Brain microvascular endothelial cell (primary cell): ENCODE measurements at regions not wholly inside any gene's neighbourhood (a gene's known extent, or its start where the extent isn't known, plus 50 kb on each side); places are given as distances from the start of the nearest gene placed in this dataset.

Source experiments
- DNase-seq: peaks from one replicate; pipeline ENCODE4 v3.0.0-alpha.2; 2020
- H3K27ac ChIP-seq: fragments of 250-450 bp; sonication (Bioruptor Pico); 2 replicates; pipeline ENCODE4 v1.5.1; 2020; ENCODE audit warnings: mild to moderate bottlenecking, moderate library complexity
- H3K27me3 ChIP-seq: fragments of 250-450 bp; sonication (Bioruptor Pico); replicated peaks from 2 replicates; pipeline ENCODE4 v1.5.1; 2020; ENCODE audit warnings: mild to moderate bottlenecking
- H3K36me3 ChIP-seq: fragments of 250-450 bp; sonication (Bioruptor Pico); replicated peaks from 2 replicates; pipeline ENCODE4 v1.5.1; 2020; ENCODE audit warnings: mild to moderate bottlenecking
- H3K4me3 ChIP-seq: 2 replicates; pipeline ENCODE4 v1.5.1; 2011; ENCODE audit warnings: low read depth, mild to moderate bottlenecking, control low read depth, low read length, moderate library complexity
- CTCF ChIP-seq: IDR thresholded peaks from 2 replicates; pipeline ENCODE4 v1.5.1; 2011; ENCODE audit warnings: low read depth, mild to moderate bottlenecking, moderate library complexity, low read length, control low read depth, inconsistent platforms; ENCODE audit errors: missing control alignments
- in situ Hi-C: cut with HindIII; loops from 2 replicates; pipeline ENCODE4 v1.10.0; 2017; ENCODE audit warnings: low sequenced_read_pairs, low pct_ligation_motif_present

DNA sequence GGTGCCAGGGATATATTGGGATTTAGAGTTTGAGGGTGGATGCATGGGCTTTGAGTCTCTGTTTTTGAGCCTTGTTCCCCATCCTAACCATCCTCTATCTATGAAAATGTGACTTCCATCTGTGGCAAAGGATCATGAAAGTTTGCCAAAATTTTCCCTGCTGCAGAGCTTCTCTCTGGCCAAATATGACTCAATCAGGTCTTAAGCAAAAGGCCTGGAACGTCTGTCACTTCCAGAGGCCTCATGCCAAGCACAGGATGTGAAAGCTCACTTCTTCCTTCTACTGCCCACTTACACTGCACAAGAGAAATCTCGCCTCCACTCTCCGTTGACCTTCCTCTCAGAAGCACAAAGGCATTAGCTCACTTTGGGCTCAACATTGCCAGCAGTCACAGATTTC lies 696.9 kb upstream of the NRP1 start:
- H3K27me3 ChIP-seq = no peaks in the 10 kb centered on the region
- peak; percentile 19 for DNase-seq
- H3K36me3 ChIP-seq = no peaks in the 10 kb centered on the region
- TF ChIP-seq CTCF = no peak
- no peak overlapping the region for H3K27ac ChIP-seq
- in situ Hi-C loops = no loop called here
- H3K4me3 ChIP-seq = no peak overlapping the region

GRCh38 chr10:34029455-34029854 lies 695.0 kb upstream of the NRP1 start:
- no peaks in the 10 kb centered on the region for H3K27me3 ChIP-seq
- no peaks in the 10 kb centered on the region for H3K36me3 ChIP-seq
- no peak for TF ChIP-seq CTCF
- H3K4me3 ChIP-seq = no peak overlapping the region
- no peak overlapping the region for H3K27ac ChIP-seq
- DNase-seq = no peak
- in situ Hi-C loops = no loop called here

- H3K4me3 ChIP-seq = no peak overlapping the region
- no peaks in the 10 kb centered on the region for H3K36me3 ChIP-seq
- no peak for DNase-seq
- no peak for TF ChIP-seq CTCF
- no peaks in the 10 kb centered on the region for H3K27me3 ChIP-seq
- in situ Hi-C loops = no loop called here
- H3K27ac ChIP-seq = no peak overlapping the region
Observed at GRCh38 chr10:34028936-34029335, 694.5 kb upstream of the NRP1 start.

DNA sequence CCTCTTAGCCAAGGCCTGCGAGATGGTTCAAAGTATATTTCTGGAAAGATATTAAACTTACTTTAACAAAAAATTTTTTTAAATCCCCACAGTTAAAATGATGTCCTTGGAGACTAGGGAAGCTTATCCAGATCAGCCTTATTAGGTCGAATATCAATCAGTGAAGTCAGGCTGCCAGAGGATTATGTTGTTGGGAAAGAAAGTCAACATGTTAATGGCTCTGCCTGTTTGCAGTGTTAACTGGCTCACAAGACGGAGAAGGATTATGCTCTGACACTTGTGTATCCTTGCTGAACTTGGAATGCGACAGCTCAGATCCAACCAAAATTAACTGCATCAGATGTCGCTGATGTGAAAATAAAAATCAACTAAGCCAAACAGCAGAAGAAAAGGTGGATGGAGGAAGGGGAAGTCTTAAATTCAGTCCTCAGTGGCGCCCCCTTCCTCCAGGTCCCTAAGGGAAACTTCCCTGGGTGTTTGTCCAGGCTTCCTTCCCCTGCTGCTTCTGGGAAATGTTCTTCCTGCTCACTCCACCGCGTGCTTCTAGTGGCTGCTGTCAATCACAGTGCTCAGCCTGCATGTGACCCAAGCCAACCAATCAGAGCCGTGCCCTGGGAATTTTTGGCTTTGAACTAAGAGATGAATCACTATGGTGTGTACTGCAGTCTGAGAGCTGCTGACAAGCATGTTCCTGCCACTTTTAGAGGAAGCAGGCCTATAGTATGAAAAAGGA lies 690.4 kb upstream of the NRP1 start:
- no peaks in the 10 kb centered on the region for H3K27me3 ChIP-seq
- peak; percentile 59 for DNase-seq
- in situ Hi-C loops = no loop called here

DNA sequence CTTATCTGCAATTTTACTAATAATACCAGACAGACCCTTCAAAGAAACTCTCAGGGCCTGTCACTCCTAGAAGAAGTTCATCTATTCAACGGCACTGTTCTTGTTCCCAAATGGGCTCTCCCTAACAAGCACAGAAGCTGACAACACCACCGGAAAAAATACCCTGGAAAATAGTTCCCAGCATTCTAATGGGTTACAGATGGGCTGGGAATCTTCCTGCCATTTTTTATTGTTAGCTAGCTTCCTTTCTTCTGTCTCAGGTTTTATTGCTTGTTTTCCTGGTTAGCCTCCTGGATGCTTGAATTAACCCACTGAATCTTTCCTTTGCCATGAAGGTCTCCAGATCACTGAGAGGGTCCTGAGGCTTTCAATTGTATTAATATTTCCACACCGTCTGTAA lies 689.8 kb upstream of the NRP1 start:
- no peak overlapping the region for H3K4me3 ChIP-seq
- no peak for DNase-seq
- no peak overlapping the region for H3K27ac ChIP-seq
- H3K36me3 ChIP-seq = no peaks in the 10 kb centered on the region
- no peaks in the 10 kb centered on the region for H3K27me3 ChIP-seq
- in situ Hi-C loops = no loop called here
- no peak for TF ChIP-seq CTCF

More for the DNA sequence above, 690.4 kb upstream of the NRP1 start:
- TF ChIP-seq CTCF = peak; percentile 25
- Histone ChIP-seq H3K36me3 (no peaks in the 10 kb centered on the region), H3K27ac (no peak overlapping the region), H3K4me3 (no peak overlapping the region)

DNA sequence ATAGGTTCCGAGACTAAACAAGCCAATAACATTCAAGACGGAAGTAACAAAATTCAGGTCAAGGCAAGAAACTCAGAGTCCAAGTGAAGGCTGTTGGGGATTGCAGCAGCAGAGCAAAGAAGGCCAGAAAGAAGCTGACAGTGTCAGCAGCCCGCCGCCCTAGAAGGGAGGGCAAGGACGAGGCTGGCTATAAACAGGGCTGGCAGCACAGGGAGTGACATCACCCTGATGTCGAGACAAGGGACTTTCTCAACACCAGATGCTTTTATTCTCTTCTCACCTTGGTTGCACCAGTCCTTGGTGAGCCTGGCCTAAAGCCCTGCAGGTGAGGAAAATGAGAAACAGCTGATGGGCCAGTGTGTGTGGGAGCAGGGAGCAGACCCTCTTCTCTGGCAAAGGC lies 687.7 kb upstream of the NRP1 start:
- H3K36me3 ChIP-seq = no peaks in the 10 kb centered on the region
- no peak overlapping the region for H3K4me3 ChIP-seq
- TF ChIP-seq CTCF = no peak
- no peak for DNase-seq
- in situ Hi-C loops = no loop called here
- H3K27me3 ChIP-seq = no peaks in the 10 kb centered on the region
- no peak overlapping the region for H3K27ac ChIP-seq
